ENCODE measurements at regions not wholly inside any gene's neighbourhood (a gene's known extent, or its start where the extent isn't known, plus 50 kb on each side); places are given as distances from the start of the nearest gene placed in this dataset.

GRCh38 chr10:123478116-123478515, 188.0 kb upstream of the GPR26 start (continued):
- TF ChIP-seq PRDM10 (CRISPR knock-in tag; IDR thresholded peaks at IDR 0.05; ENCODE audit: low read depth) (no peak), TBX3 (IDR thresholded peaks at IDR 0.05; ENCODE audit: borderline replicate concordance) (no peak), PRDM15 (CRISPR knock-in tag; IDR thresholded peaks at IDR 0.05) (no peak)

GRCh38 chr10:123479640-123480039, 186.5 kb upstream of the GPR26 start:
- Histone ChIP-seq H3K4me2 (ENCODE audit: low read depth, low read length) (no peak overlapping the region), H2AFZ (ENCODE audit: low read length) (no peak overlapping the region), H3K27ac (ENCODE audit: extremely low read length, insufficient read depth, low read length) (no peak overlapping the region), H3K36me3 (replicated peaks in 1 of 2; ENCODE audit: control insufficient read depth in 1 of 2, insufficient read depth in 2 of 2, low read length in 2 of 2) (no peaks in the 10 kb centered on the region), H3K9ac (ENCODE audit: insufficient read depth, low read depth, low read length) (no peak overlapping the region), H3K4me3 (replicated peaks in 1 of 3; ENCODE audit: insufficient read depth in 1 of 3, low read depth in 2 of 3, low read length in 3 of 3) (no peak overlapping the region), H3K79me2 (ENCODE audit: insufficient read depth, low read length) (no peaks in the 10 kb centered on the region), H3K27me3 (ENCODE audit: control insufficient read depth in 1 of 2, insufficient read depth in 2 of 2, low read length in 2 of 2) (peaks cover 2 to 4% of the 10 kb centered on the region in 2 experiments; a peak in 2 of 5 replicates), H3K9me3 (ENCODE audit: low read length) (no peaks in the 10 kb centered on the region), H4K20me1 (ENCODE audit: insufficient read depth, low read length) (no peaks in the 10 kb centered on the region), H3K4me1 (ENCODE audit: insufficient read depth, low read length) (no peaks in the 10 kb centered on the region)
- ChIA-PET CTCF (ENCODE audit: low intra/inter-chr PET ratio, low total read pairs) (no interaction called here), POLR2A (no interaction called here)
- intact Hi-C loops (cut with micrococcal nuclease; ENCODE audit: unreplicated experiment) = loop anchor here (2.0 kb wide), 1 partner anchor 75 kb away; no protein-coding TSS in a partner anchor
- in situ Hi-C loops (cut with HindIII; ENCODE audit: extremely low pct_ligation_motif_present, low pct_unique_long_range_greater_than_20kb) = no loop called here
- FAIRE-seq = no peak
- 4% methylated on average over 4 of the region's 4 CpGs for WGBS (ENCODE audit: low lambda C conversion rate)
- no TSS peak for BruUV-seq (replicated peaks)
- no peak for TF ChIP-seq KLF15 (CRISPR knock-in tag; IDR thresholded peaks at IDR 0.05; ENCODE audit: borderline replicate concordance)
- TF ChIP-seq SMAD1 (CRISPR knock-in tag; IDR thresholded peaks at IDR 0.05; ENCODE audit: borderline replicate concordance, low read depth) = no peak
- no peak for TF ChIP-seq TAF1 (CRISPR knock-in tag; IDR thresholded peaks at IDR 0.05)
- no peak for TF ChIP-seq PRPF4 (IDR thresholded peaks at IDR 0.05; ENCODE audit: low read depth, low read length, poor library complexity, severe bottlenecking)
- no peak for TF ChIP-seq ZNF720 (CRISPR knock-in tag; IDR thresholded peaks at IDR 0.05)
- no peak for TF ChIP-seq ZNF17 (CRISPR knock-in tag; IDR thresholded peaks at IDR 0.05)
- DNase-seq (ENCODE audit: low spot score) = no peak
- ATAC-seq = no peak

All from HepG2 (cell line).